NCI-H345 treated with DMSO at 0.1 percent for 48 hours (cell line): ENCODE measurements at regions not wholly inside any gene's neighbourhood (a gene's known extent, or its start where the extent isn't known, plus 50 kb on each side); places are given as distances from the start of the nearest gene placed in this dataset.

Source experiments
- DNase-seq: peaks from one replicate; lab custom pipeline; 2025; ENCODE audit not compliant: unreplicated experiment; lab: John Stamatoyannopoulos, UW

- no peak for DNase-seq
Measured at GRCh38 chr12:23431006-23431405, 518.5 kb downstream of the SOX5 start.

GRCh38 chr12:23433121-23433520 lies 516.3 kb downstream of the SOX5 start:
- no peak for DNase-seq

- no peak for DNase-seq
Measured at GRCh38 chr12:23434154-23434553, 515.3 kb downstream of the SOX5 start.

- no peak for DNase-seq
Measured at GRCh38 chr12:23446746-23447145, 502.7 kb downstream of the SOX5 start.

GRCh38 chr12:23450810-23451209 lies 498.7 kb downstream of the SOX5 start:
- no peak for DNase-seq

GRCh38 chr12:23455283-23455682 lies 494.2 kb downstream of the SOX5 start:
- no peak for DNase-seq

- no peak for DNase-seq
Measured at GRCh38 chr12:23458640-23459039, 490.8 kb downstream of the SOX5 start.

GRCh38 chr12:23462546-23462945 lies 486.9 kb downstream of the SOX5 start:
- no peak for DNase-seq

- DNase-seq: no peak
Measured at GRCh38 chr12:23463172-23463571, 486.3 kb downstream of the SOX5 start.

- DNase-seq: no peak
Measured at GRCh38 chr12:23464241-23464812, 485.1 kb downstream of the SOX5 start.

- no peak for DNase-seq
Measured at GRCh38 chr12:23472329-23472971, 477.0 kb downstream of the SOX5 start.

- DNase-seq: no peak
Measured at GRCh38 chr12:23473071-23473470, 476.4 kb downstream of the SOX5 start.

- no peak for DNase-seq
Measured at GRCh38 chr12:23474438-23474976, 475.0 kb downstream of the SOX5 start.
